ENCODE measurements at regions not wholly inside any gene's neighbourhood (a gene's known extent, or its start where the extent isn't known, plus 50 kb on each side); places are given as distances from the start of the nearest gene placed in this dataset.

GRCh38 chr16:88292007-88292970 is 90.5 kb upstream of the ZNF469 start:
- DNase-seq = no peak

- DNase-seq = no peak
Observed at GRCh38 chr16:88293097-88293496, 89.7 kb upstream of the ZNF469 start.

- DNase-seq = no peak
Observed at GRCh38 chr16:88295671-88296436, 86.9 kb upstream of the ZNF469 start.

DNA sequence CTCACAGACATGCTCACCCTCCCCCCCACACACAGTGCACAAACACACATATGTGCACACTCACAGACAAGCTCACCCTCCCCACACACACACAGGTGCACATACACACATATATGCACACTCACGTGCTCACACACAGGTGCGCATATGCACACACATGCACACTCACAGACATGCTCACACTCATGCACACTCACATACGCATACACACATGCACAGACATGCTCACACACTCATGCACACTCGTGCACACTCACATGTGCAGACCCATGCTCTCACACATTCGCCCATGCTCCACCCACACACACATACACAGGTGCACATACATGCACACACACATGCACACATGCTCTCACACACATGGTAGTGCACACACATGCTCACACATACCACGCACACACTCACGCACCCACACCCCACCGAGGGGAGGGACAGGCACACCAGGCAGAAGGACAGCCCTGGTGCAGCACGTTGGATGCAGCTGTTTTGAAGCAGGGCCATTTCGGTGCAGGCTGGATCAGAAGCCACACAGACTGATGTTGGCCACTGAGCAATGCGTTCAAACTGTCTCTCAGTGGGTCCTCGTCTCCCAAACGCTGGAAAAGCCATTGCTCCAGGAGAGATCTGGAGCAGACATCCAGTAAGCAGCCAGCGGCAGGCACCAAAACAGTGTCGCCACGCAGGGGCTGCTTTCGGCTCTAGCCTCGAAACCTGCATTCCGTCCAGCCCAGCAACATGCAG is 86.2 kb upstream of the ZNF469 start:
- no peak for DNase-seq

DNA sequence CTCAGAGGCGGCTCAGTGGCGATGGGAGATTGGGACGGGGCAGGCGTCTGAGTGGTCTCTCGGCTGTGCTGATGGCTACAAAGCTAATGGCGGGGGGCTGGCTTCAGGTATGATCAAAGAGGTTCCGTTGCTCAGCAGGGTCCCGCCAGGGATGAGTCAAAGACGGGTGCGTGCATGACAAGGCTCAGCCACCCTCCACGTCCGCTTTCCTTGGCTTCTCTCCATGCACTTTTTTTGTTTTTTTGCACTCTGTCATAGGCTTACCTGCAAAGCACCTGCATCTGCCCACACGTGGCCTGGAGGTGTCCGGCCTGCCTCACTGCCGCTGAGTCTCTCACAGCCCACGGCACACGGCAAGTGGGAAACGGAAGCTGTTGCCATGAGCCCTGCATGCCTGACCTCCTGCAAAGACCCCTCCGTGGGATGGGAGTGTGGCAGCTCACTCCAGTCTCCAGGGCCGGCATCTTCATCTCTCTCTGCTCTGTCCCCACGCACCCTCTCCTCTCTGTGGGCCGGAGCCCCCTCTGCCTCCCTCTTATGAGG is 85.5 kb upstream of the ZNF469 start:
- DNase-seq = no peak

DNA sequence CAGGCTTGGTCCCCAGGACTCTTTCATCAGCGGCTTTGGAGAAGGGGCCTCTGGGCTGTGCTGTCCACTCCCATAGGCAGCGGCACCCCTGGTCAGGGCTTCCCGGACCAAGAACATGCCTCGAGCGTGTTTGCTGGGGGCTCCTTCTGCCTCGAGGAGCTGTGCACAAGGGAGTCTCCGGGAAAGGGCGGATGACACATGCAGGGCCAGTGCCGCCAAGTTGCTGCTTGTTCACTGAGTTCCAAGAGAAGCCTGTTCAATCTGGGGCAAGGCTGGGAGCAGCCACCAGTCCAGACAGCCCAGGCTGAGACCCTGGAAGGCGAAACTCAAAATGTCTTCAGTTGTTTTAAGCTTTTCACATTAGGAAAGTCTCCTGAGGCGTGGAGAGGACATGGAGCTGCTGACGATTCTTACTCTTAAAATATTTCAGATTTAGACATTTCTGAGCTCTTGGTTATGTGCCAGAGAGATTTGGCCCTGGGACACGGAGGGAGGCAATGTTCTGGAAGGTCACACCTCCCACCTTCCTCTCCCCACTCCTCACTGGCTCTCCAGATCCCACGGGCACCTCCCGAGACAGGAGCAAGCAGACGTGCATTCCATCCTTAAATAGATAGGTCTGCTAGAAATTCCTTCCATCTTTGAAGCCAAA is 84.5 kb upstream of the ZNF469 start:
- DNase-seq = no peak

GRCh38 chr16:88298833-88299745 is 83.7 kb upstream of the ZNF469 start:
- no peak for DNase-seq

- DNase-seq = no peak
Observed at GRCh38 chr16:88299751-88300462, 82.9 kb upstream of the ZNF469 start.

DNA sequence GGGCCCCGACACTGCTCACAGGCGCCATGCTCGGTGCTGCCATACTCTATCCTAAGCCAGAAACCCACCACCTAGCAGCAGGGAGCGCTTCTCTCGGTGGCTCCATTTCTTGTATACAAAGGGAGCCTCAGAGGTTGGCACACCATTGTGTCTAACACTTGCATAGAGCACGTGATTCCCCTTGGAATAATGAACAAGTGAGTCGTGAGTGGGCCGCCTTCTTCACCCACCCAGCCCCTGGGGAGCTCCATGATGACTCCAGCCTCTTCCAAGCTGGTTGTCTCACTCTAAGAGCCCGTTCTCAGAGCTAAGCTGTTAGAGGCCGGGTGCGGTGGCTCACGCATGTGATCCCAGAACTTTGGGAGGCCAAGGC is 82.3 kb upstream of the ZNF469 start:
- DNase-seq = no peak

GRCh38 chr16:88301431-88301830 is 81.3 kb upstream of the ZNF469 start:
- DNase-seq = no peak

DNA sequence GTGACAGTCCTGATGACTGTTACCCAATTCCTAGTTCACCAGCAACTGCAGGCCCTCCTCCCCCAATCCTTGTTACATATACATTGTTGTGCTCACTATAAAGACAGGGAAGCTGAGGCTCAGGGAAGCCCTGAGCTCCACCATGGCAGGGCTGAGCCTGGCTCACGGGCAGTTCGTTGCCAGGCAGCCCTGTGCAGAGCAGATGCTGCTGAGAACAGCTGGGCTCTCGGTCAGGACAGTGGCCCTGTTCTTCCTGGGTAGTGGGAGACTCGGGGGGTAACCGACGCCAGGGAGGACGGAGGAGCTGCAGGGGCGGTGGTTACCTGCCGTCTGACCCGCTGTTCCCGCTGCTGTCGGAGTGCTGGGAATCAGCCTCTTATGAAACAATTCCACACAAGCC is 80.9 kb upstream of the ZNF469 start:
- no peak for DNase-seq

DNA sequence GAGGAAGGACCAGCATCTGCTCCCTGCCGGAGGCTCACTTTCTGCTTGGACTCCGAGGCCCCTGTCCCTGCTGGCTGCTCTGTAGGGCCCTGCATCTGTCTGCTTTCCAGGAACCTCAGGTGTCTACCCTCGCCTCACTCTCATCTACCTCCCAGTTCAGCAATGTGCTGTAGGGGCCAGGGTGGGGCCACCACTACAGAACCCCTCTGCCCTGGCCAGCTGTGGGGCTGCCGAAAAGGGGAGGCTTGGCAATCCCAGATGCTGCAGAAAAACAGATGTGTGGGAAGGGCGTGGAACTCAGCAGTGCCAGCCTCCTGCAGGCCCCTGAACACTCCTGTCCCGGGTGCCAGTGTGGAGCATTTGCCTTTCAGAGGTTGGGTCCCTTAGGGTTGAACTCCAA is 80.1 kb upstream of the ZNF469 start:
- no peak for DNase-seq

DNA sequence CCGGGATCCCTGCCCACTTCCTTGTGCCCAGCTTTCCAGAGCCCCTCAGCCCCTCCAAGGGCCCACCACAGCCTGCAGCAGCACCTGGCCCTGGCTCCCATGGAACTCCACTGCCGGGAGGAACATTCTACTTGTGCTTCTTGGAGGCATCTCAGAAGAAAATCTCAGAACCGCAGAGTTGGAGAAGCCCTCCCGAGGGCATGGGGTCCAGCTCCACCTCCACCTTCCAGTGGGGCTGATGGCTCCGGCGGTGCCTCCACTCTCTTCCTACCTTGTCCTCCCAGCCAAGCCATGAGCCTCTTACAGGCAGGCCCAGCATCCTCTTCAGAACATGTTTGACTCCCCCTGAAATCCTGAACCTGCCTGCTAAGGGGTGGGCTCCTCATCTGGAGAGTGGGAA is 79.4 kb upstream of the ZNF469 start:
- DNase-seq = no peak

GRCh38 chr16:88303890-88304819 is 78.6 kb upstream of the ZNF469 start:
- DNase-seq = no peak

GRCh38 chr16:88305176-88305575 is 77.6 kb upstream of the ZNF469 start:
- no peak for DNase-seq

- DNase-seq = no peak
Observed at GRCh38 chr16:88306411-88306810, 76.3 kb upstream of the ZNF469 start.

DNA sequence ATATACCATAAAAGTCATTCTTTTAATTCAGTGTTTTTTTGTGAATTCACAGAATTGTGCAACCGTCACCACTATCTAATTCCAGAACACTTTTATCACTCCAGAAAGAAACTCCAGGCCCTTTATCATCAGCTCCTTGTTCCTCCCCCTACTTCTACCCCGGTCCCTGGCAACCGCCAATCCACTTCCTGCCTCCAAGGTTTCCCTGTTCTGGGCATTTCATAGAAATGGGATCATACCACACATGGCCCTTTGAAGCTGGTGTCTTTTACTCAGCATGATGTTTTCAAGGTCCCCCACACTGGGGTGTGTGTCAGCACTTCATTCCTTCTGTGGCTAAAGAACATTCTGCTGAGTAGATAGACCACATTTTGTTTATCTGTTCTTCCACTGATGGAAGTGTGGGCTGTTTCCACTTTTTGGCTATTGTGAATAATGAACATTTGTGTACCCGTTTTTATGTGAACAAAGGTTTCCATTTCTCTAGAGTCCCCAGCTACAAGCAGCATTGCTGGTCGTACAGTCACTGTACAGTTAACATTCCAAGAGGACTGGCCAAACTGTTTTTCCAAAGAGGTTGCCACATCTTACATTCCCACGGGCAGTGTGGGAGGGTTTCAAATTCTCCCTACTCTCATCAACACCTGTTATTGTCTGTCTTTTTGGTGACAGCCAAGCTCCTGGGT is 75.8 kb upstream of the ZNF469 start:
- DNase-seq = no peak

- DNase-seq = no peak
Observed at GRCh38 chr16:88308441-88309173, 74.2 kb upstream of the ZNF469 start.
